CD4-positive, alpha-beta memory T cell (primary cell): ENCODE measurements at regions not wholly inside any gene's neighbourhood (a gene's known extent, or its start where the extent isn't known, plus 50 kb on each side); places are given as distances from the start of the nearest gene placed in this dataset.

Experiments used
- CTCF ChIA-PET: fragments of 350-600 bp; sonication (Branson Sonifier 250); formaldehyde crosslinking; loops from one replicate; lab custom pipeline; 2021; ENCODE audit warnings: inconsistent platforms; ENCODE audit not compliant: partially characterized antibody; lab: Charles Lee
- POLR2A ChIA-PET: fragments of 350-600 bp; sonication (Branson Sonifier 250); formaldehyde crosslinking; loops from one replicate; lab custom pipeline; 2021; ENCODE audit not compliant: partially characterized antibody; lab: Charles Lee
- DNase-seq, 5 donors: peaks; one replicate each; pipeline versions ENCODE4 v3.0.0 to v3.0.0-alpha.2; 2020 to 2022; ENCODE audit warnings: mixed read lengths in 1 of 5
- H3K27ac ChIP-seq: one replicate; pipeline ENCODE4 v1.7.0; 2013; ENCODE audit warnings: low read depth, low read length
- H3K27me3 ChIP-seq: 2 replicates; pipeline ENCODE4 v1.7.0; 2013; ENCODE audit warnings: mild to moderate bottlenecking, low read length, moderate library complexity; ENCODE audit not compliant: insufficient read depth
- H3K36me3 ChIP-seq: 2 replicates; pipeline ENCODE4 v1.7.0; 2013; ENCODE audit warnings: mild to moderate bottlenecking, low read length, moderate library complexity; ENCODE audit not compliant: insufficient read depth
- H3K4me1 ChIP-seq: 2 replicates; pipeline ENCODE4 v1.7.0; 2013; ENCODE audit warnings: mild to moderate bottlenecking, low read length, moderate library complexity; ENCODE audit not compliant: insufficient read depth
- H3K4me3 ChIP-seq, 2 donors: one replicate each; pipeline ENCODE4 v1.7.0; 2013; ENCODE audit warnings: low read length in 2 of 2, mild to moderate bottlenecking in 1 of 2
- H3K9me3 ChIP-seq, 2 donors: one replicate each; pipeline ENCODE4 v1.7.0; 2013; ENCODE audit warnings: low read length in 2 of 2, control low read depth in 1 of 2; ENCODE audit not compliant: control insufficient read depth in 1 of 2
- H3K27ac Mint-ChIP-seq, 7 donors: one replicate each; pipeline ENCODE4 v1.8.0; 2020 to 2021; ENCODE audit warnings: mixed read lengths in 7 of 7, mild to moderate bottlenecking in 6 of 7, inconsistent platforms in 3 of 7, moderate library complexity in 3 of 7
- H3K27me3 Mint-ChIP-seq, 2 donors: one replicate each; pipeline ENCODE4 v1.8.0; 2020 to 2021; ENCODE audit warnings: mixed read lengths in 2 of 2
- H3K36me3 Mint-ChIP-seq, 2 donors: one replicate each; pipeline ENCODE4 v1.8.0; 2020 to 2021; ENCODE audit warnings: mixed read lengths in 2 of 2, inconsistent platforms in 1 of 2, mild to moderate bottlenecking in 1 of 2
- H3K4me1 Mint-ChIP-seq, 4 donors: one replicate each; pipeline ENCODE4 v1.8.0; 2020 to 2021; ENCODE audit warnings: mixed read lengths in 4 of 4, mild to moderate bottlenecking in 1 of 4
- H3K4me3 Mint-ChIP-seq, 8 donors: one replicate each; pipeline ENCODE4 v1.8.0; 2020 to 2021; ENCODE audit warnings: mixed read lengths in 8 of 8, mild to moderate bottlenecking in 7 of 8, moderate library complexity in 6 of 8, inconsistent platforms in 3 of 8
- H3K9me3 Mint-ChIP-seq, 8 donors: one replicate each; pipeline ENCODE4 v1.8.0; 2020 to 2021; ENCODE audit warnings: mixed read lengths in 8 of 8, mild to moderate bottlenecking in 5 of 8, inconsistent platforms in 3 of 8, moderate library complexity in 1 of 8
- intact Hi-C: fragments of 100-400 bp; cut with micrococcal nuclease; formaldehyde crosslinking; loops from one replicate; pipeline ENCODE4 v1.15.1; 2023

GRCh38 chr2:222351035-222351434 is 52.2 kb upstream of the PAX3 start:
- CTCF ChIA-PET, result no interaction called here
- H3K4me3 ChIP-seq, result no peak overlapping the region

DNA sequence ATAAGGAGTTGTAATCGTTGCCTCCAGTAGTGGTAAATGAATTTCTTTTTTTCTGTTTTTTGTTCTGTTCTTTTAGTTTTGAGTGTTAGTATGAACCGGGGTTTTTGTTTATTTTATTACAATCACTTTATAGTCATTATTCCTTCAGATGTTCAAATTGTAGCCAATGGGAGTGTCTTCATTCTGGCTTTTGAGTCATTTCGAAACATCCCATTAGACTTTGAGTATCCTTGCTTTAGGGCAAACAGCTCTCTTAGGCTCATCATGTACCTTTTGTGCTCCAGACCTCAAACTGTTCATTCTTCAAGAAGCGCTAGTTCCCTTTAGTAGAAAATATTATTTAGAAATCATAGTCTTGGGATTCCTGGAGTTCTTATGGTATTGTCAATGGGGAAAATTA is 54.2 kb upstream of the PAX3 start:
- no peaks in the 10 kb centered on the region for H3K27me3 ChIP-seq
- peaks cover 5 to 6% of the 10 kb centered on the region in 2 donors for H3K27me3 Mint-ChIP-seq
- H3K4me1 ChIP-seq, result no peaks in the 10 kb centered on the region
- no peak for DNase-seq
- no peak overlapping the region for H3K4me3 Mint-ChIP-seq
- no peaks in the 10 kb centered on the region for H3K4me1 Mint-ChIP-seq
- H3K4me3 ChIP-seq, result no peak overlapping the region
- H3K27ac ChIP-seq, result no peak overlapping the region
- no peaks in the 10 kb centered on the region for H3K36me3 Mint-ChIP-seq
- H3K27ac Mint-ChIP-seq, result no peak overlapping the region
- intact Hi-C loops, result no loop called here
- H3K9me3 ChIP-seq, result no peaks in the 10 kb centered on the region
- H3K36me3 ChIP-seq, result no peaks in the 10 kb centered on the region
- ChIA-PET POLR2A (no interaction called here), CTCF (no interaction called here)
- H3K9me3 Mint-ChIP-seq, result peaks cover 0 to 19% (median 12%) of the 10 kb centered on the region in 8 donors

More at GRCh38 chr2:222351035-222351434, 52.2 kb upstream of the PAX3 start:
- Histone ChIP-seq H3K27me3 (no peaks in the 10 kb centered on the region), H3K4me1 (no peaks in the 10 kb centered on the region), H3K36me3 (no peaks in the 10 kb centered on the region), H3K27ac (no peak overlapping the region), H3K9me3 (no peaks in the 10 kb centered on the region)
- Mint-ChIP-seq H3K4me1 (no peaks in the 10 kb centered on the region), H3K27ac (no peak overlapping the region), H3K9me3 (peaks cover 0 to 19% (median 12%) of the 10 kb centered on the region in 8 donors), H3K4me3 (no peak overlapping the region), H3K36me3 (no peaks in the 10 kb centered on the region), H3K27me3 (peaks cover 4 to 5% of the 10 kb centered on the region in 2 donors)
- intact Hi-C loops, result no loop called here
- POLR2A ChIA-PET, result no interaction called here
- no peak for DNase-seq

DNA sequence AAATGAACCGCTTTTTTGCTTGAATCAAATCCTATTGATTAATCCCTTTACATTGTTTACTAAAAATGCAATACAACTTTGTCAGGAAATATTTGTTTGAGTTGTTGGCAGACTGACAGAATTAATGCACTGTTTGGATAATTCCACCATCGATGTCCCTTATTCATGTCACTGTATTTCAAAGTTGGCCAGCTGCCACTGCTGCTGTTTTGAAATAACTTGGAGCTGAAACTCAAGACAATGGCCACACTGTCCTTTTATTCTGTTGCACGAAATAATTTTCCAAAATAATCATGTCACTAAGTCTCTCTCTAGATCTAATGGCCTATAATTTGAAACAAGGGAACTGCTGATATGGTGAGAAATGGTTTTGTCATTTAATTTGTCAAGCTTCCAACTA is 55.2 kb upstream of the PAX3 start:
- H3K27me3 Mint-ChIP-seq, result peaks cover 3 to 8% of the 10 kb centered on the region in 2 donors
- peaks cover 0 to 19% (median 11%) of the 10 kb centered on the region in 8 donors for H3K9me3 Mint-ChIP-seq
- no peak overlapping the region for H3K4me3 Mint-ChIP-seq
- H3K4me3 ChIP-seq, result no peak overlapping the region
- DNase-seq, result no peak
- no peaks in the 10 kb centered on the region for H3K36me3 Mint-ChIP-seq
- ChIA-PET POLR2A (no interaction called here), CTCF (no interaction called here)
- H3K27me3 ChIP-seq, result no peaks in the 10 kb centered on the region
- no peak overlapping the region for H3K27ac Mint-ChIP-seq
- intact Hi-C loops, result no loop called here
- H3K4me1 Mint-ChIP-seq, result no peaks in the 10 kb centered on the region
- H3K27ac ChIP-seq, result no peak overlapping the region
- H3K36me3 ChIP-seq, result no peaks in the 10 kb centered on the region
- no peaks in the 10 kb centered on the region for H3K9me3 ChIP-seq
- no peaks in the 10 kb centered on the region for H3K4me1 ChIP-seq

- Histone ChIP-seq H3K27ac (no peak overlapping the region), H3K27me3 (no peaks in the 10 kb centered on the region), H3K36me3 (no peaks in the 10 kb centered on the region), H3K4me3 (no peak overlapping the region), H3K4me1 (no peaks in the 10 kb centered on the region), H3K9me3 (no peaks in the 10 kb centered on the region)
- Mint-ChIP-seq H3K4me3 (no peak overlapping the region), H3K27me3 (peaks cover 5 to 10% of the 10 kb centered on the region in 2 donors), H3K27ac (no peak overlapping the region), H3K9me3 (peaks cover 2 to 15% (median 8%) of the 10 kb centered on the region in 8 donors), H3K36me3 (no peaks in the 10 kb centered on the region), H3K4me1 (no peaks in the 10 kb centered on the region)
- intact Hi-C loops, result no loop called here
- ChIA-PET POLR2A (no interaction called here), CTCF (interaction anchor here (0.6 kb wide), 1 partner anchor 537 kb away, joined by 3 read pairs; no protein-coding TSS in a partner anchor)
- DNase-seq, result no peak
Measured at GRCh38 chr2:222355860-222356259, 57.1 kb upstream of the PAX3 start.

DNA sequence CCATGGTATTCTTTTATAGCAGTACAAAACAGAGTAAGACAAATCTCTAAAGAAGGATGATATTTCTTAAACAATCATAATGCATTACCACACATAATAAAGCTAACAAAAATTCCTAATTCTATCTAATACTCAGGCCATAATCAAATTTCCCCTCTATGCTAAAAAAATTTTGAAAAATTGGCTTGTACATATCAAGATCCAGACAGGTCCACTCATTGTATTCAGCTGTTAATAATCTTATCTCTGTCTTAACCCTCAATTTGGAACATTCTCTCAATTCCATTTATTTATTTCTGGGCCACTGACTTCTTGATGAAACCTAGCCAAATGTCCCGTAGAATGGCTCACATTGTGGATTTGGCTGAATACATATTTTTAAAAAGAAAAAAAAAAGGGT is 59.1 kb upstream of the PAX3 start:
- no peaks in the 10 kb centered on the region for H3K27me3 ChIP-seq
- peaks cover 0 to 7% (median under 1%) of the 10 kb centered on the region in 8 donors for H3K9me3 Mint-ChIP-seq
- ChIA-PET POLR2A (no interaction called here), CTCF (no interaction called here)
- H3K36me3 Mint-ChIP-seq, result no peaks in the 10 kb centered on the region
- peaks cover 5 to 10% of the 10 kb centered on the region in 2 donors for H3K27me3 Mint-ChIP-seq
- no peaks in the 10 kb centered on the region for H3K36me3 ChIP-seq
- H3K4me1 Mint-ChIP-seq, result no peaks in the 10 kb centered on the region
- no peak overlapping the region for H3K27ac Mint-ChIP-seq
- H3K4me3 ChIP-seq, result no peak overlapping the region
- no peak overlapping the region for H3K4me3 Mint-ChIP-seq
- intact Hi-C loops, result no loop called here
- DNase-seq, result no peak
- H3K9me3 ChIP-seq, result no peaks in the 10 kb centered on the region
- no peaks in the 10 kb centered on the region for H3K4me1 ChIP-seq
- H3K27ac ChIP-seq, result no peak overlapping the region

DNA sequence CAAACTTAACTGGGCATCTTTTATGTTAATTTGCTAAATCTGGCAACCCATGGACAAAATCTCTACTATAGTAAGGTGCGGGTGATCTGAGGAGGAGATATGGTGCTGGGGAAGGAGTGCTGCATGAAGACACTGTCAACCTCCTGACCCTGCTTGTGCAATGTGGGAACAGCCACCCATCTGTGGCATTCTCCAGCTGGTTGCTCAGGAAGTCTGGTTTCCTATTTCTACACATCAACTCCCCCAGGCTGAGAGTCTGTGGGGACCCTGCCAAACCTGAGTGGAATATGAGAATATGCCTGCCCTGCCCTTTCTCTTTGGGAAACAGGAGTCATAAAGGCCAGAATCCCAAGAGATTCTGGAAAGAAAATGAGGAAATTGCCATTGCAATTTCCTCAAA is 60.1 kb upstream of the PAX3 start:
- Histone ChIP-seq H3K4me3 (no peak overlapping the region), H3K4me1 (no peaks in the 10 kb centered on the region), H3K36me3 (no peaks in the 10 kb centered on the region), H3K9me3 (no peaks in the 10 kb centered on the region), H3K27ac (no peak overlapping the region), H3K27me3 (no peaks in the 10 kb centered on the region)
- Mint-ChIP-seq H3K27ac (no peak overlapping the region), H3K36me3 (no peaks in the 10 kb centered on the region), H3K4me3 (no peak overlapping the region), H3K27me3 (peaks cover 5 to 8% of the 10 kb centered on the region in 2 donors), H3K9me3 (peaks cover 0 to 5% (median 0%) of the 10 kb centered on the region in 8 donors), H3K4me1 (no peaks in the 10 kb centered on the region)
- POLR2A ChIA-PET, result no interaction called here
- intact Hi-C loops, result no loop called here
- CTCF ChIA-PET, result no interaction called here
- DNase-seq, result no peak

DNA sequence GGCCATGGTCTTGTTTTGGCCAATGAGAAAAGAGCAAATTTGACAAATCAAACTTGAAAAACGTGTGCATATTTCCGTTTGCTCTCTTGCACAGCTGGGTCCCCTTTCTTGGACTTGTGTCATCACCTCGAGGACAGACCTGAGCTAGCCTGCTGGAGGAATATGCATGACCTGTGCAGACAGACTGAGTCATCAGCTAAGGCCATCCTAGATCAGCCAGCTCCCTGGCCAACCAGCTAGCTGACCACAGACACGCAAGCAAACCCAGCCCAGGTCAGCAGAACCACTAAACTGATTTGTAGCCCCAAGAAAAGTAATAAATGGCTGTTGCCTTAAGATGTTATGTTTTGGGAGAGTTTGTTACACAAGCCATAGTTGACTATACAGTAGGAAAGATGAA is 61.3 kb upstream of the PAX3 start:
- Histone ChIP-seq H3K4me3 (no peak overlapping the region), H3K27ac (no peak overlapping the region), H3K4me1 (no peaks in the 10 kb centered on the region), H3K27me3 (no peaks in the 10 kb centered on the region), H3K36me3 (no peaks in the 10 kb centered on the region), H3K9me3 (no peaks in the 10 kb centered on the region)
- no peak for DNase-seq
- Mint-ChIP-seq H3K4me1 (no peaks in the 10 kb centered on the region), H3K36me3 (no peaks in the 10 kb centered on the region), H3K27me3 (peaks cover 4 to 6% of the 10 kb centered on the region in 2 donors), H3K27ac (no peak overlapping the region), H3K4me3 (no peak overlapping the region), H3K9me3 (peaks cover 0 to 5% (median 0%) of the 10 kb centered on the region in 8 donors)
- intact Hi-C loops, result no loop called here
- ChIA-PET CTCF (no interaction called here), POLR2A (no interaction called here)

GRCh38 chr2:222360997-222361396 is 62.2 kb upstream of the PAX3 start:
- Histone ChIP-seq H3K9me3 (no peaks in the 10 kb centered on the region), H3K36me3 (no peaks in the 10 kb centered on the region), H3K27me3 (no peaks in the 10 kb centered on the region), H3K4me1 (no peaks in the 10 kb centered on the region), H3K4me3 (no peak overlapping the region), H3K27ac (no peak overlapping the region)
- Mint-ChIP-seq H3K9me3 (peaks cover 0 to 5% (median 0%) of the 10 kb centered on the region in 8 donors), H3K27ac (no peak overlapping the region), H3K4me3 (no peak overlapping the region), H3K4me1 (no peaks in the 10 kb centered on the region), H3K36me3 (no peaks in the 10 kb centered on the region), H3K27me3 (peaks cover 4 to 6% of the 10 kb centered on the region in 2 donors)
- ChIA-PET POLR2A (no interaction called here), CTCF (no interaction called here)
- DNase-seq, result no peak
- intact Hi-C loops, result no loop called here
